Fibroblast of peridontal ligament (primary cell): ENCODE measurements at regions not wholly inside any gene's neighbourhood (a gene's known extent, or its start where the extent isn't known, plus 50 kb on each side); places are given as distances from the start of the nearest gene placed in this dataset.

Experiments
- DNase-seq: peaks from one replicate; pipeline ENCODE4 v3.0.0-alpha.2; 2010; ENCODE audit errors: extremely low read depth

DNA sequence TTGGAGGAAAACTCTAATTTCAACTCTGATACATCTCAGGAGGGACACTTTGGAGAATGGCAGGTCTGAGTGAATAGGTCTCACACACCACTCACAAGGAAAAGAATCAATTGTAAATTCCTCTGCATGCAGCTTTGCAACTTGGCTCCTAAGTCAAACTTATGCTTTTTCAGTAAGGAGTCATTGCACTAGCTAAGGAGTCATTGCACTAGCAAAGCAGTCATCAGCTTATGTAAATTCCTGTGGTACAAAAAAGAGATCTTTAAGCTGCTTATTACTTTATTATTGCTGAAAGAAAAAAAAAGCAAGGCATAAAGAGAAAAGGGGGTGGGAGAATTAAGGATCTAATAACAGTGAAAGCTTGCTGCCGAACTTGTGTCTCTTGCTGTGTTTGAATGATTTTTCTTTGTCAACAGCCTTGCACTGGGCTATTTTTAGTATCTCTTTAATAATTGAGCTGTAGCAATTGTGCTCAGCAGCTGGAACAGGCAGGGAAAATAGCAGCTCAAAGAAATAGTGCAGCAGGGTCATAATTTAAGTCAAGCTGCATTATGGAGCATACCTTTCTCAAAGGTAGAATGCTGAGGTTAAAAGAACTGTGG lies 154.3 kb upstream of the ARPP21 start:
- DNase-seq = no peak

DNA sequence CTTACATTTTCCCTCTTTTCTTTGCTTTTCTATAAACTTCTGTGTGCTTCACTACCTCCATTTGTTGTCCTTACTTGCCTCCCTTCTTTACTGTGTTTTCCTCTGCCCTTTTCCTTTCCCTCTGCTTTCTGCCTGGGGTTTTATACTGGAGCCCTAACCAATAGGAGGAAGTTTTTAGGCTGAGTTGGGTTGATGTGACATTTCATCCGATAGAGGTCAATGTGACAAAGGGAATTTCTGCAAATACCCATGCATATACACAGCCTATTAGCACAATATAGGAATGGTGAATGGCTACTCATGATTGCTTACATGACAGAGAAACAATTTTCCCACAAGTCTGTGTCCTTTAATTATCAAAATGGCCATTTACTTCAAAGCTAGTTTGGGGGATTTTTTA lies 153.0 kb upstream of the ARPP21 start:
- DNase-seq = no peak

DNA sequence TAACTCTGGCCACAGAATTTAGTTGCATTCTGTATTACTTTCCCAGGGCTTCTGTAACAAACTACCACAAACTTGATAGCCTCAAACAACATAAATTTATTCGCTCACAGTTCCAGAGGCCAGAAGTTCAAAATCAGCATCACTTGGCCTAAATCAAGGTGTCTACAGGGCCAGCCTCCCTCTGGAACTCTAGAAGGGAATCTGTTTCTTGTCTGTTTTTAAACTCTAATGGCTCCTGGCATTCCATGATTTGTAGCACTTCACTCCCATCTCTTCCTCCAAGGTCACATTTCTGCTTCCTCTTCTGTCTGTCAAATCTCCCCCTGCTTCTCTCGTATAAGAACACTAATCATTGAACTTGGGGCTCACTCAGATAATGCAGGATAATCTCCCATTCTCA lies 151.9 kb upstream of the ARPP21 start:
- DNase-seq = no peak

DNA sequence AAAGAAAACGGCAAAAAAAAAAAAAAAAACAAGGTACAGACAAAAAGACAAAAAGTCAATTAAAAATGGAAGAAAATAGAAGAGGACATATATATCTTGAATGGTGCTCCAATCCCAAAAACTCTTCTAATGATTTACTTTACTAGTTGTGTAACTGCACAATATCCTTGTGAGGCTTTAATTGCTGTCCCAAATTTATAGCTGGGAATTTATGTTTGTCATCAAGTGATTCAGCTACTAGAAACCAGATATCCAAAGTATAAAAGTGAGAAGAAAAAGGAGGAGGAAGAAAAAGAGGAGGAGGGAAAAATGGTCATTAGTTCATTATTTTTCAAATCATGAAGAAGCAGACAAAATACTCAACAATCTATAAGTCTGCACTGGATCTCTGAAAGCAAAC lies 150.8 kb upstream of the ARPP21 start:
- no peak for DNase-seq

DNA sequence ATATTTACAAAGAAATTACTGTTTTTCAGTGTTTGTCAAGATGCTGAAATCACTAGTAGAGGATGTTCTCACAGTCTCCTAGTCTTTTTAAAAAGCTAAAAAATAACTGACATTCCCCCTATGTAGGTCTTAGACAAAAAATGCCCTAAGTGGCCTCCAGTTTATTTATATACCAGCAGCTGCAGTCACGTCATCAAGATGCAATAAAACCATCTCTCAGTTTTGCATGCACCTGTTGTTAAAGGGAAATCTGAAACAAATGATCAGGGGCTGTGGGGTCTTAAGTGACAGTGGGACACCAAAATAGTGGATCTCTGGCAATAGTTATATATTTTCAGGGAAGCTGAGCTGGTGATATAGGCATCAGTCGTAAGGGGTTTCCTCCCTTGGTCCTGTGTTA lies 146.5 kb upstream of the ARPP21 start:
- no peak for DNase-seq

DNA sequence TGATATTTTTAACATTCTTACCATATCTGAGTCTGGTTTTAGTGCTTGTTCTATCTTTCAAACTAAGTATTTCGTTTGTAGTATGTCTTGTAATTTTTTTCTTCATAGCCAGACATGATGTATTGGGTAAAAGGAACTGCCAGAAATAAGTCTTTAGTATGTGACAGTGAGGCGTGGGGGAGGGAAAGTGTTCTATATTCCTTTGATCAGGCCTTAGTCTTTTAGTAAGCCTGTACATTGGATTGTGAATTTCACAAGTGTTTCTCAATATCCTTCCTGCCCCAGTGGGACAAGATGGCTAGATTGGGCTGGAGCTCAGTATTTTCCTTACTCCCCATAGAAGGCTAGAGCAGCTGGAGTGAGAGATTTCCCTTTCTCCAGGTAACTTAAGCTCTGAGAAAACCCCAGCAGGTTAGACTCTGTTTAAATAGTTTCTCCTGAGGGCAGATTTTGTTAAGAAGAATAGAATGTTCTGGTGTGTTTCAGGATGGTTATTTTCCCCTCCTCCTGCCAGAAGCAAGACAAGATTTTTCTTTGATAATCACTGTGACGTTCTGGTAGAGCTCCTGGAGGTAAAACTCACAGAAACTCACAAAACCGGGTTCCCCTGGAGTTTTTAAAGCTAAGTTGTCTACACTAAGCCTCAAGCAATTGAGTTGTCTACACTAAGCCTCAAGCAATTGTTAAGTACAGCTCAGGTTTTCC lies 140.7 kb upstream of the ARPP21 start:
- no peak for DNase-seq

- DNase-seq = no peak
Observed at GRCh38 chr3:35500641-35501350, 138.5 kb upstream of the ARPP21 start.

DNA sequence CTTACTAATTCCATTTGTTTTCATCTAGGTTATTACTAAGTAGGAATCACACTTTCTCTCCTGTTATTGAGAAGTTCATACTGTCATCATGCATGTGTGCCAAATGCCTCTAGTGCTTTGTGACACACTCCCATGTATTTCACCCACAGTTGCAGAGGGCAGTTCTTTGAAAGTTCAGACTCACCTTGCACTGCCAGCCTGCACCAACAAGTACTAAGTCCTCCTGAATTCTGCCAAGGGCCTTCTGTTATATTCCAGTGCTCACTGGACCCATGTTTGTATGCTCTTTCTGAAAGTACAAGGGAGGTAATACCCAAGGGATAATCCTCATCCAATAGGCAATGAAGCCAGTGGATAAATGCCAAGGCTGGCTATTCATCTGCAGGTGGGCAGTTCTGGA lies 136.6 kb upstream of the ARPP21 start:
- DNase-seq = no peak

DNA sequence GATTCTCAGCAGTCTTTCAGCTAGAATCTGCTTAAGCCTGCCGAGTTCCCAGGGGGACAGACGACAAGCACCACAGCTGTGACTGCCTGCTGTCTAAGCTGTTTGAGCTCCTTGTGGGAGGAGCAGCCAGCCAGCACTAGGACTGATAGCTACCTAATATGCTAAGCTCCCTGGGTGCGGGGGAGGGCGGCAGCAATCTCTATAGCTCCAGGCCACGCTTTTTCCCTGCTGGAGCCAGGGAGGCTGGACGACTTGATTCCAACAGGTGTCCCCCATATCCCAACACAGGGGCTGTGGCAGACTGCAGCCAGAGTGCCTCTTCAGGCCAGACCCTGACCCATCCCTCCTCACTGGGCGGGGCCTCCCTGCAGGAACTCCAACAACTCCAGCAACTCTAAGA lies 134.1 kb upstream of the ARPP21 start:
- no peak for DNase-seq

DNA sequence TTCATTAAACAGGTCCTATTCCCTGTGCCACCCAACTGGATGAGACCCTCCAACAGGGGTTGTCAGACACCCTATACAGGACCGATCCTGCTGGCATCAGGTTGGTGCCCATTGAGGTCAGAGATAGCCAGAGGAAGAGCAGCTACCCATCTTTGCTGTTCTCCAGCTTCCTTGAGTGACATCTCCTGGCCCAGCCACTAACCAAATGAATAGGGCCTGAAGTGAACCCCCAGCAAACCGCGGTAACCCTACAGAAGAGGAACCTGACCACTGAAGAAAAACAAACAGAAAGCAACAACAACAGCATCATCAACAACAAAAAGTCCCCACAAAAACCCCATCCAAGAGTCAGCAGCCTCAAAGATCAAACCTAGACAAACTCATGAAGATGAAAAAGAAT lies 133.6 kb upstream of the ARPP21 start:
- no peak for DNase-seq

DNA sequence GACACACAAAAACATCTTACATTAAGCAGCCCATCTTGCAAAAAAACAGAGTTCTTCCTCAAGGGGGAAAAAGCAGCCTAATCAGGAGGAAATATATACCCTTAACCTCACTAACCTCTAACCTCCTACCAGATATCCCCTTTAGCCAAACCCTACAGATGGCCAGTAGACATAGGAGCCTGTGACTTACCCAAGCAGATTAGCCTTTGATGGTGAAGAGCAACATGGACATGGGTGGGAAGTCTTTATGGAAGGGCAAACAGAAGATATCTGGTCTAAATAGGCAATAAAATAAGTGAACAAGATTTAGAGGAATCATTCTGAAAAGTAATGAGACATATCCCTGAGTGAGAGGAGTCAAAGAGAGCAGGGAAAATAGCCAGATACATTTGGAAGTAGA lies 119.4 kb upstream of the ARPP21 start:
- DNase-seq = no peak

GRCh38 chr3:35521196-35521595 lies 118.1 kb upstream of the ARPP21 start:
- no peak for DNase-seq

GRCh38 chr3:35522450-35522849 lies 116.9 kb upstream of the ARPP21 start:
- DNase-seq = no peak

DNA sequence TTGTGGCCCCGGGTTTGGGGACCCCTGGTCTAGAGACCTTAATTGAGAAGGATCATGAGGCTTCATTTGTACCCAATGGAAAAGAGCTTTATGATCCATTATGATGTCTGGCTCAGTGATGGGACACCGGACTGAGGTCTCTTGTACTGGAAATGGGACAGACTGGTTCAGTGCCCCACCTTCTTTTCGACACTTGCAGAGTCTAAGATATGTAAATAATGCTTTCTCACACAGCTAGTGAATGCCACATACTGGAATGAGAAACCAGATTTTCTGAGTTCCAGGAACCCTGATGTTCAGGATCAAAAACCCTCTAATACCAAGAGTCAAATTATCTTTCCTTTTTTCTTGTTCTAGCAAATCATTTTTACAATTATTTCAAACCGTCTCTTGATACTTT lies 116.3 kb upstream of the ARPP21 start:
- DNase-seq = no peak

GRCh38 chr3:35523838-35524237 lies 115.5 kb upstream of the ARPP21 start:
- DNase-seq = no peak

DNA sequence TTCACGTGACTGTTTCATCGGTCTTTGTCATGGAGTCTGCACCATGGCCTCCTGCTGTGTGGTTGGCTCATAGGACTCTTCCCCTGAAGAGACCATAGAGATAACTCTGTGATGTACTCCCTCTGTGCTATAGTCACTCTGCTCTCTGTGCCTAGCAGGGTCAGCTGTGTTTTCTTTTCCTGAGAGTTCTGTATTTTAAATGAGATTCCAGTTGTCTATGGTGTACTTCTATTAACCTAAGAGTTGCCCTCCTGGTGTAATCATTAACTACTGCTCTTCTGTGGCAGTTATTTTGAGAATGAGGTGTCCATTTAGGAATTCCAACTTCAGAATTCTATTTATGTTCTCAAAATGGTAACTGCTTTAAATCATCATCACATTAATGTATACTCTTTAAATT lies 114.5 kb upstream of the ARPP21 start:
- DNase-seq = no peak

GRCh38 chr3:35528728-35529127 lies 110.6 kb upstream of the ARPP21 start:
- no peak for DNase-seq

DNA sequence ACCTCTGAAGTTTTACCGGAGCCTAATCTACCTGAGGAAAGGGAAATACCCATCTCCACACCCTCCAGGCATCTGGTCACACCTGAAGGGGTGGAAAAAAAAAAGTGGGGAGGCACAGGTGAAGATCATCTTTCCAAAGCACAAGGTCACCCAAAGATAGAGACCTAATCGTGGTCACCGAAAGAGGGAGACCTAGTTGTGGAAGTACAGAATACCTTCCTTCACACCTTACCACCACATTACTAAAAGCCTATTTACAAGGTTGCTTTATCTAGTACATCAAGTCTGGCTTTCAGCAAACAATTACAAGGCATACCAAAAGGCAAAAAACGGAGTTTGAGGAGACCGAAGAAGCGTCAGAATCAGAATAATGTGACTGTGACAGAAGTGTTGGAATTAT lies 110.0 kb upstream of the ARPP21 start:
- DNase-seq = no peak

- DNase-seq = no peak
Observed at GRCh38 chr3:35537265-35537664, 102.1 kb upstream of the ARPP21 start.

DNA sequence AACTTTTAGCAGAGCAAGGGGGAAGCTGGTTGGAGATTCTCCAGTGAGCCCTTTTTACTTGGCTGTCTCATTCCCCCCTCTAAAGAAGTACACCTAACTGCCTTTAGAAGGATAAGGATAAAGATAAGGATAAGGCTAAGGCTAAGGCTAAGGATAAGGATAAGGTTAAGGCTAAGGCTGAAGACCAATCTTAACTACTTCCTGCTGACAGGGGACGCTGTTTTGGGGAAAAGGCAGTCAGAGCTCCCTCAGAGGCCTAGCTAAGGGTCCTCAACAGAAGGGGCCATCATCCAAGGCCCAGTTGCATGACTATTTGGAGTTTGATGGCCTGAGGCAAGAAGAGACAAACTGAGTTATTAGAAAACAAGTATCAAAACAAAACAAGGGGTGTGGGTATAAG lies 94.3 kb upstream of the ARPP21 start:
- DNase-seq = no peak

DNA sequence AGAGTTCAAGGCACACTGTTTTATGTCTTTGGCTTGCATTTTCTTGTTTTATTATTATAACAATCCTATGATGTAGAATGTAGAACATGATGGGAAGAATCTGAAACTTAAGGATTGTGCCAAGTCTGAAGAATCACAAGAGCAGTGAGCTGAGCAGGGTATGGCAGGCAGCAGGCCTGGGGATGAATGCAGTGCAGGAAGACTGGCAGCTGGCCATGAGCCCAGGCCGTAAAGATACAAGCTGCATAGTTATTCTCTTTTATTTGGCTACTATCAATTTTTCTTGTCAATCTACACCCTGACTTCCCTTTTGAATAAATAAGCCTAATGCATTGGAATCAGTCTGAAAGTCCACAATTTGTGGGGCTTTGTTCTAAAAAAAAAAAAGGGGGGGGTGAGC lies 89.6 kb upstream of the ARPP21 start:
- no peak for DNase-seq

DNA sequence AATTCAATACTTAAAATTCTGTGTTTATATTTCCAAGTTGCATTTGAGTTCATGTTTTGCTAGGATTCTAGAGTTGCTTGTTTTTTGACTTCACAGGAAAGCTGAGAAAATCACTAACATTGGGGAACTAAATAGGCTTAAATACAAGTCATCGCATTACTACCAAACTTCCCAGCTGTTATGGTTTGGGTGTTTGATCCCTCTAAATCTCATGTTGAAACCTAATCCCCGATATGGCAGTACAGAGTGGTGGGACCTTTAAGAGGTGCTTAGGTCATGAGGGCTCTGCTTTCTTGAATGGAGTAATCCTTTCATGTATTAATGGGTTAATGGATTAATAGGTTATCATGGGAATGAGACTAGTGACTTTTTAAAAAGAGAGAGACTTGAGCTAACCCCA lies 77.2 kb upstream of the ARPP21 start:
- no peak for DNase-seq

GRCh38 chr3:35565048-35565447 lies 74.3 kb upstream of the ARPP21 start:
- no peak for DNase-seq
